HepG2 (cell line): ENCODE measurements at regions not wholly inside any gene's neighbourhood (a gene's known extent, or its start where the extent isn't known, plus 50 kb on each side); places are given as distances from the start of the nearest gene placed in this dataset.

Source experiments
- ATAC-seq: fragments of 200-7000 bp; cut with Tn5 transposase; 3 replicates; pipeline ENCODE4 v1.9.1; 2020; ENCODE audit warnings: mild to moderate bottlenecking, moderate library complexity
- BruUV-seq: library from RNA; stranded (reverse); fragments of 400-500 nt; replicated peaks from 2 replicates; lab custom pipeline; 2021; lab: Mats Ljungman, UMichigan
- CTCF ChIA-PET: fragments of 300-600 bp; formaldehyde crosslinking; extraction: SDS; loops from one replicate; lab custom pipeline; 2021; ENCODE audit warnings: low total read pairs, inconsistent platforms, low intra/inter-chr PET ratio; lab: Yijun Ruan, JAX
- POLR2A ChIA-PET: fragments of 350-600 bp; sonication (Branson Sonifier 250); formaldehyde crosslinking; loops from one replicate; lab custom pipeline; 2020; ENCODE audit warnings: antibody characterized with exemption, inconsistent platforms; lab: Yijun Ruan, JAX
- DNase-seq: peaks from one replicate; pipeline ENCODE4 v3.0.0-alpha.2; 2015; ENCODE audit warnings: low spot score
- FAIRE-seq: peaks from 3 replicates; lab custom pipeline; 2011; peaks lifted over from hg19 to GRCh38; lab: Jason Lieb, UNC
- H2AFZ ChIP-seq: one replicate; pipeline ENCODE4 v1.6.1; 2011; ENCODE audit warnings: low read length, inconsistent platforms
- H3K27ac ChIP-seq: fragments of 300-600 bp; 3 replicates; pipeline ENCODE4 v1.8.0; 2011; ENCODE audit warnings: mixed run types, mild to moderate bottlenecking, mixed read lengths, low read length, inconsistent platforms; ENCODE audit not compliant: insufficient read depth; ENCODE audit errors: extremely low read length
- H3K27me3 ChIP-seq, 2 experiments: fragments of 200-600 bp in 1 of 2; 2 replicates in 1 of 2; 3 replicates in 1 of 2; pipeline versions ENCODE4 v1.6.0 to v1.8.0; 2011; ENCODE audit warnings: low read length in 2 of 2, mild to moderate bottlenecking in 2 of 2, moderate library complexity in 2 of 2, inconsistent platforms in 1 of 2; ENCODE audit not compliant: insufficient read depth in 2 of 2, control insufficient read depth in 1 of 2
- H3K36me3 ChIP-seq, 2 experiments: fragments of 200-600 bp in 1 of 2; replicated peaks in 1 of 2; 2 replicates in 1 of 2; 3 replicates in 1 of 2; pipeline versions ENCODE4 v1.5.1 to v1.8.0; 2011; ENCODE audit warnings: low read length in 2 of 2, inconsistent platforms in 1 of 2; ENCODE audit not compliant: insufficient read depth in 2 of 2, control insufficient read depth in 1 of 2
- H3K4me1 ChIP-seq: 2 replicates; pipeline ENCODE4 v1.5.1; 2012; ENCODE audit warnings: low read length, inconsistent platforms; ENCODE audit not compliant: insufficient read depth
- H3K4me2 ChIP-seq: 2 replicates; pipeline ENCODE4 v1.6.0; 2011; ENCODE audit warnings: low read depth, low read length, inconsistent platforms
- H3K4me3 ChIP-seq, 3 experiments: fragments of 200-600 bp in 1 of 3; sonication (generic), shearing (Covaris generic) in 1 of 3; replicated peaks in 1 of 3; 2 replicates each; pipeline ENCODE4 v1.5.1; 2011 to 2016; ENCODE audit warnings: low read length in 3 of 3, inconsistent platforms in 2 of 3, low read depth in 2 of 3, mild to moderate bottlenecking in 2 of 3, control low read depth in 1 of 3, mixed read lengths in 1 of 3; ENCODE audit not compliant: insufficient read depth in 1 of 3
- H3K79me2 ChIP-seq: one replicate; pipeline ENCODE4 v1.6.1; 2011; ENCODE audit warnings: low read length, inconsistent platforms; ENCODE audit not compliant: insufficient read depth
- H3K9ac ChIP-seq: 2 replicates; pipeline ENCODE4 v1.6.0; 2011; ENCODE audit warnings: mild to moderate bottlenecking, low read depth, low read length, inconsistent platforms; ENCODE audit not compliant: insufficient read depth
- H3K9me3 ChIP-seq: 2 replicates; pipeline ENCODE4 v1.5.1; 2012; ENCODE audit warnings: mild to moderate bottlenecking, low read length
- H4K20me1 ChIP-seq: 2 replicates; pipeline ENCODE4 v1.6.0; 2011; ENCODE audit warnings: inconsistent platforms, mild to moderate bottlenecking, low read length, moderate library complexity; ENCODE audit not compliant: insufficient read depth
- AHR ChIP-seq: IDR thresholded peaks from 2 replicates; pipeline ENCODE4 v1.6.1; 2018; ENCODE audit warnings: missing genetic modification reagents, missing compliant biosample characterization
- BORCS8-MEF2B ChIP-seq: sonication (generic); formaldehyde crosslinking; IDR thresholded peaks from 2 replicates; pipeline ENCODE4 v1.8.0; 2022; ENCODE audit warnings: mild to moderate bottlenecking, missing genetic modification reagents
- CBFB ChIP-seq: sonication (generic); formaldehyde crosslinking; IDR thresholded peaks from 2 replicates; pipeline ENCODE4 v1.4.0; 2020; ENCODE audit warnings: missing genetic modification reagents
- CCAR2 ChIP-seq: fragments of 200-400 bp; formaldehyde crosslinking; optimal IDR thresholded peaks from 2 replicates; pipeline ENCODE3; 2018; ENCODE audit warnings: low read depth, mild to moderate bottlenecking, low read length, moderate library complexity
- GFI1 ChIP-seq: sonication (generic); formaldehyde crosslinking; IDR thresholded peaks from 2 replicates; pipeline ENCODE4 v1.5.0; 2020; ENCODE audit warnings: missing genetic modification reagents, mild to moderate bottlenecking, borderline replicate concordance
- GLMP ChIP-seq: sonication (generic); formaldehyde crosslinking; IDR thresholded peaks from 2 replicates; pipeline ENCODE4 v1.9.0; 2021; ENCODE audit warnings: missing genetic modification reagents, mild to moderate bottlenecking, borderline replicate concordance
- HNRNPLL ChIP-seq: fragments of 200-400 bp; formaldehyde crosslinking; IDR thresholded peaks from 2 replicates; pipeline ENCODE4 v1.6.1; 2017; ENCODE audit warnings: mild to moderate bottlenecking, low read depth, low read length; ENCODE audit not compliant: poor library complexity, severe bottlenecking
- JARID2 ChIP-seq: sonication (generic); formaldehyde crosslinking; IDR thresholded peaks from 2 replicates; pipeline ENCODE4 v1.8.1; 2023; ENCODE audit warnings: missing genetic modification reagents, inconsistent platforms; ENCODE audit not compliant: insufficient replicate concordance
- MAZ ChIP-seq, 2 experiments: sonication (generic) in 1 of 2; formaldehyde crosslinking in 1 of 2; IDR thresholded peaks; 2 replicates each; pipeline versions ENCODE4 v1.5.0 to v1.6.1; 2012 to 2020; ENCODE audit warnings: low read depth in 2 of 2, mild to moderate bottlenecking in 2 of 2, borderline replicate concordance in 1 of 2, improper control_type of control experiment in 1 of 2, low read length in 1 of 2, missing genetic modification reagents in 1 of 2, moderate library complexity in 1 of 2
- RARA ChIP-seq: IDR thresholded peaks from 2 replicates; pipeline ENCODE4 v1.6.1; 2016; ENCODE audit warnings: missing genetic modification reagents, missing compliant biosample characterization
- ZBTB38 ChIP-seq: sonication (generic); formaldehyde crosslinking; IDR thresholded peaks from 2 replicates; pipeline ENCODE4 v1.5.1; 2020; ENCODE audit warnings: mild to moderate bottlenecking, missing genetic modification reagents
- ZBTB39 ChIP-seq: sonication (generic); formaldehyde crosslinking; IDR thresholded peaks from 2 replicates; pipeline ENCODE4 v1.5.0; 2020; ENCODE audit warnings: missing genetic modification reagents
- ZNF234 ChIP-seq: sonication (generic); formaldehyde crosslinking; conservative IDR thresholded peaks from 2 replicates; pipeline ENCODE4 v1.5.1; 2020; ENCODE audit warnings: mild to moderate bottlenecking, missing genetic modification reagents
- ZNF3 ChIP-seq: IDR thresholded peaks from 2 replicates; pipeline ENCODE4 v1.7.0; 2017; ENCODE audit warnings: inconsistent platforms
- ZNF580 ChIP-seq: IDR thresholded peaks from 2 replicates; pipeline ENCODE4 v1.6.1; 2016; ENCODE audit warnings: low read depth, borderline replicate concordance
- ZNF713 ChIP-seq: sonication (generic); formaldehyde crosslinking; IDR thresholded peaks from 2 replicates; pipeline ENCODE4 v1.4.0; 2020; ENCODE audit warnings: mild to moderate bottlenecking, missing genetic modification reagents
- whole genome bisulfite sequencing: methylation state at CpG from one replicate; pipeline ENCODE4 v1.1.6; 2017; ENCODE audit warnings: low lambda C conversion rate; 5-methylcytosine and 5-hydroxymethylcytosine counted together
- in situ Hi-C: cut with HindIII; loops from 2 replicates; pipeline ENCODE4 v1.10.0; 2017; ENCODE audit warnings: low pct_unique_long_range_greater_than_20kb; ENCODE audit not compliant: extremely low pct_ligation_motif_present
- intact Hi-C: fragments of 100-400 bp; cut with micrococcal nuclease; formaldehyde crosslinking; loops from one replicate; pipeline ENCODE4 v1.10.0; 2022; ENCODE audit not compliant: unreplicated experiment

- Histone ChIP-seq H4K20me1 (no peaks in the 10 kb centered on the region), H3K4me2 (no peak overlapping the region), H3K9me3 (no peaks in the 10 kb centered on the region), H3K36me3 (no peaks in the 10 kb centered on the region), H3K4me1 (no peaks in the 10 kb centered on the region), H3K9ac (no peak overlapping the region), H3K27ac (no peak overlapping the region), H3K27me3 (no peaks in the 10 kb centered on the region), H2AFZ (no peak overlapping the region), H3K4me3 (no peak overlapping the region), H3K79me2 (no peaks in the 10 kb centered on the region)
- no peak for FAIRE-seq
- no TSS peak for BruUV-seq
- DNase-seq, result no peak
- intact Hi-C loops (loop anchor here (1.0 kb wide), 1 partner anchor 15 kb away; no protein-coding TSS in a partner anchor), in situ Hi-C loops (no loop called here)
- ChIA-PET POLR2A (no interaction called here), CTCF (no interaction called here)
- 76% methylated on average over 3 of the region's 3 CpGs for WGBS
- ATAC-seq, result no peak
- TF ChIP-seq HNRNPLL (no peak), AHR (no peak), BORCS8-MEF2B (no peak)
These were observed 309.9 kb downstream of the DHX15 start for GRCh38 chr4:24274381-24274941.

GRCh38 chr4:24273136-24273535 lies 311.2 kb downstream of the DHX15 start:
- no peaks in the 10 kb centered on the region for H3K9me3 ChIP-seq
- 26% methylated on average over 4 of the region's 4 CpGs for WGBS
- TF ChIP-seq ZNF713 (CRISPR knock-in tag) (no peak), RARA (no peak), ZNF234 (no peak), ZNF580 (CRISPR knock-in tag) (no peak), CBFB (no peak), JARID2 (CRISPR knock-in tag) (no peak), ZNF3 (CRISPR knock-in tag) (no peak), AHR (no peak), ZBTB38 (CRISPR knock-in tag) (no peak), CCAR2 (no peak), GLMP (no peak), ZBTB39 (CRISPR knock-in tag) (no peak), GFI1 (no peak), MAZ (IDR thresholded peaks at IDR 0.05; ENCODE audit: borderline replicate concordance, low read depth, low read length) (no peak), MAZ (CRISPR knock-in tag; IDR thresholded peaks at IDR 0.05; ENCODE audit: low read depth) (no peak)

More at GRCh38 chr4:24273136-24273535, 311.2 kb downstream of the DHX15 start:
- H2AFZ ChIP-seq, result no peak overlapping the region
- no peak for ATAC-seq
- BruUV-seq, result no TSS peak
- no peak overlapping the region for H3K9ac ChIP-seq
- H3K27ac ChIP-seq, result no peak overlapping the region
- CTCF ChIA-PET, result no interaction called here
- POLR2A ChIA-PET, result no interaction called here
- H4K20me1 ChIP-seq, result no peaks in the 10 kb centered on the region
- no peaks in the 10 kb centered on the region for H3K79me2 ChIP-seq
- DNase-seq, result no peak
- in situ Hi-C loops (no loop called here), intact Hi-C loops (no loop called here)
- no peak overlapping the region for H3K4me3 ChIP-seq
- H3K36me3 ChIP-seq, result no peaks in the 10 kb centered on the region
- H3K4me1 ChIP-seq, result no peaks in the 10 kb centered on the region
- no peak overlapping the region for H3K4me2 ChIP-seq
- no peak for FAIRE-seq
- H3K27me3 ChIP-seq, result no peaks in the 10 kb centered on the region
